B cell (primary cell): ENCODE measurements at regions not wholly inside any gene's neighbourhood (a gene's known extent, or its start where the extent isn't known, plus 50 kb on each side); places are given as distances from the start of the nearest gene placed in this dataset.

Experiments
- ATAC-seq: fragments of 200-7000 bp; cut with Tn5 transposase; one replicate; pipeline ENCODE4 v1.10.0; 2021; ENCODE audit warnings: low read depth, mild to moderate bottlenecking, moderate number of reproducible peaks, moderate library complexity
- CTCF ChIA-PET: fragments of 350-600 bp; sonication (Branson Sonifier 250); formaldehyde crosslinking; loops from one replicate; lab custom pipeline; 2021; ENCODE audit warnings: antibody characterized with exemption, inconsistent platforms; lab: Charles Lee
- POLR2A ChIA-PET: fragments of 350-600 bp; sonication (Branson Sonifier 250); formaldehyde crosslinking; loops from one replicate; lab custom pipeline; 2021; ENCODE audit warnings: antibody characterized with exemption; lab: Charles Lee
- DNase-seq: peaks from one replicate; pipeline ENCODE4 v3.0.0; 2013
- H2AFZ ChIP-seq: 2 replicates; pipeline ENCODE4 v1.6.1; 2012; ENCODE audit warnings: mild to moderate bottlenecking, low read depth, low read length; ENCODE audit not compliant: insufficient read depth, poor library complexity, severe bottlenecking
- H3K27ac ChIP-seq, 2 donors: 1 replicate in 1 of 2; 2 replicates in 1 of 2; pipeline ENCODE4 v1.5.1; 2012 to 2013; ENCODE audit warnings: low read length in 2 of 2, mild to moderate bottlenecking in 2 of 2, moderate library complexity in 1 of 2
- H3K27me3 ChIP-seq, 4 experiments: fragments of 200-600 bp in 1 of 4; sonication (generic) in 1 of 4; replicated peaks in 1 of 4; 1 replicate in 2 of 4; 2 replicates in 2 of 4; pipeline versions ENCODE4 v1.6.1 to v1.7.0; 2013 to 2016; ENCODE audit warnings: low read length in 3 of 4, mild to moderate bottlenecking in 2 of 4, mixed read lengths in 1 of 4, moderate library complexity in 1 of 4; ENCODE audit not compliant: insufficient read depth in 4 of 4, control insufficient read depth in 3 of 4; ENCODE audit errors: control extremely low read depth in 1 of 4
- H3K36me3 ChIP-seq, 2 experiments: replicated peaks in 1 of 2; 1 replicate in 1 of 2; 2 replicates in 1 of 2; pipeline versions ENCODE4 v1.6.1 to v1.7.1; 2013; ENCODE audit warnings: low read length in 1 of 2; ENCODE audit not compliant: insufficient read depth in 2 of 2, control insufficient read depth in 1 of 2; ENCODE audit errors: control extremely low read depth in 1 of 2, extremely low read depth in 1 of 2
- H3K4me1 ChIP-seq, 2 donors: fragments of 200-600 bp in 1 of 2; sonication (generic) in 1 of 2; 1 replicate in 1 of 2; 2 replicates in 1 of 2; pipeline versions ENCODE4 v1.5.1 to v1.6.1; 2013 to 2017; ENCODE audit warnings: low read length in 2 of 2; ENCODE audit not compliant: control insufficient read depth in 2 of 2, insufficient read depth in 2 of 2
- H3K4me2 ChIP-seq: replicated peaks from 2 replicates; pipeline ENCODE3; 2012; ENCODE audit warnings: mild to moderate bottlenecking, low read depth, low read length; ENCODE audit not compliant: poor library complexity, severe bottlenecking
- H3K4me3 ChIP-seq, 5 experiments: fragments of 200-600 bp in 1 of 5; sonication (generic) in 1 of 5; 1 replicate in 3 of 5; 2 replicates in 2 of 5; pipeline versions ENCODE4 v1.5.1 to v1.7.0; 2011 to 2016; ENCODE audit warnings: low read length in 4 of 5, mild to moderate bottlenecking in 4 of 5, low read depth in 2 of 5, control low read depth in 1 of 5, moderate library complexity in 1 of 5; ENCODE audit not compliant: insufficient read depth in 1 of 5; ENCODE audit errors: control extremely low read depth in 1 of 5, extremely low read depth in 1 of 5
- H3K79me2 ChIP-seq: fragments of 200-600 bp; sonication (generic); one replicate; pipeline ENCODE4 v1.6.0; 2016; ENCODE audit warnings: low read length; ENCODE audit not compliant: control insufficient read depth, insufficient read depth
- H3K9ac ChIP-seq: fragments of 200-600 bp; sonication (generic); 2 replicates; pipeline ENCODE4 v1.6.1; 2017; ENCODE audit warnings: mild to moderate bottlenecking, low read length, moderate library complexity
- H3K9me3 ChIP-seq, 3 donors: one replicate each; pipeline versions ENCODE4 v1.6.1 to v1.7.1; 2013; ENCODE audit warnings: low read length in 2 of 3; ENCODE audit not compliant: control insufficient read depth in 2 of 3, insufficient read depth in 1 of 3; ENCODE audit errors: control extremely low read depth in 1 of 3
- H4K20me1 ChIP-seq: 2 replicates; pipeline ENCODE4 v1.6.0; 2012; ENCODE audit warnings: mild to moderate bottlenecking, low read length; ENCODE audit not compliant: insufficient read depth, control insufficient read depth, poor library complexity, severe bottlenecking
- H3K27ac Mint-ChIP-seq: one replicate; pipeline ENCODE4 v1.8.0; 2021; ENCODE audit warnings: mixed read lengths
- H3K27me3 Mint-ChIP-seq: one replicate; pipeline ENCODE4 v1.8.0; 2021; ENCODE audit warnings: mixed read lengths
- H3K4me1 Mint-ChIP-seq: one replicate; pipeline ENCODE4 v1.8.0; 2021; ENCODE audit warnings: mixed read lengths
- H3K4me3 Mint-ChIP-seq: one replicate; pipeline ENCODE4 v1.8.0; 2021; ENCODE audit warnings: mixed read lengths
- H3K9me3 Mint-ChIP-seq: one replicate; pipeline ENCODE4 v1.8.0; 2022; ENCODE audit warnings: mixed read lengths; ENCODE audit not compliant: insufficient read depth
- EZH2 ChIP-seq: IDR thresholded peaks from 2 replicates; pipeline ENCODE4 v1.6.1; 2012; ENCODE audit warnings: borderline replicate concordance, low read depth, mild to moderate bottlenecking, moderate library complexity, low read length; ENCODE audit not compliant: insufficient read depth, poor library complexity, severe bottlenecking
- WGBS: methylation state at CpG from one replicate; pipeline ENCODE4 v1.1.5; 2013; ENCODE audit warnings: missing lambda C conversion rate; ENCODE audit not compliant: insufficient coverage; 5-methylcytosine and 5-hydroxymethylcytosine counted together
- intact Hi-C: fragments of 100-400 bp; cut with micrococcal nuclease; formaldehyde crosslinking; loops from one replicate; pipeline ENCODE4 v1.10.0; 2022
- TF ChIP-seq, protein P1 (sequence below): fragments of 200-600 bp; IDR thresholded peaks from one replicate; pipeline ENCODE4 v1.8.0; 2022; ENCODE audit warnings: antibody characterized with exemption, mild to moderate bottlenecking

DNA sequence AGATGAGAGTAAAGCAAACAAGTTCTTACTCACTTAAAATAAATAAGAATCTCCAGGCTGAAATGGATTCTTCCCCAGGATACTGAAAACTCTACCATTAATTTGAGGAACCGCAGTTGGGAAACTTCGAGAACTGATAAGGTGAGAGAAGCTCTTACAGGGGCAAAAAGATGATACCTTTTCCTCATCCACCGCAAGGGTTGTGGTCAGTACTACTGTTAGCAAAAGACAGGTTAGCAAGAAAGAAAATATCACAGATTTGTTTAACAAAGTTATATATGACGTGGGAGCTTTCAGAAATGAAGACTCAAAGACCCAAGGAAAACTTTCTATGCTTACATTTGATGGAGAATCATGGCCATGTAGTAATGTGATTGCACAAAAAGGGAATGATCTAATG lies 441.6 kb downstream of the PCNX1 start:
- ATAC-seq (peak; percentile 10), DNase-seq (no peak)
- Mint-ChIP-seq H3K9me3 (no peaks in the 10 kb centered on the region), H3K27ac (peak overlapping the region; percentile 39), H3K27me3 (no peaks in the 10 kb centered on the region), H3K4me3 (peak overlapping the region; percentile 64), H3K4me1 (peaks cover 85% of the 10 kb centered on the region)
- Histone ChIP-seq H3K4me2 (peak overlapping the region; percentile 14), H3K9me3 (no peaks in the 10 kb centered on the region), H4K20me1 (no peaks in the 10 kb centered on the region), H3K27ac (no peak overlapping the region), H3K4me3 (no peak overlapping the region), H3K9ac (no peak overlapping the region), H3K79me2 (peaks cover 98% of the 10 kb centered on the region), H3K36me3 (no peaks in the 10 kb centered on the region), H2AFZ (no peak overlapping the region), H3K27me3 (no peaks in the 10 kb centered on the region), H3K4me1 (peaks cover 35 to 40% of the 10 kb centered on the region in 2 donors)
- TF ChIP-seq, protein P1, sequence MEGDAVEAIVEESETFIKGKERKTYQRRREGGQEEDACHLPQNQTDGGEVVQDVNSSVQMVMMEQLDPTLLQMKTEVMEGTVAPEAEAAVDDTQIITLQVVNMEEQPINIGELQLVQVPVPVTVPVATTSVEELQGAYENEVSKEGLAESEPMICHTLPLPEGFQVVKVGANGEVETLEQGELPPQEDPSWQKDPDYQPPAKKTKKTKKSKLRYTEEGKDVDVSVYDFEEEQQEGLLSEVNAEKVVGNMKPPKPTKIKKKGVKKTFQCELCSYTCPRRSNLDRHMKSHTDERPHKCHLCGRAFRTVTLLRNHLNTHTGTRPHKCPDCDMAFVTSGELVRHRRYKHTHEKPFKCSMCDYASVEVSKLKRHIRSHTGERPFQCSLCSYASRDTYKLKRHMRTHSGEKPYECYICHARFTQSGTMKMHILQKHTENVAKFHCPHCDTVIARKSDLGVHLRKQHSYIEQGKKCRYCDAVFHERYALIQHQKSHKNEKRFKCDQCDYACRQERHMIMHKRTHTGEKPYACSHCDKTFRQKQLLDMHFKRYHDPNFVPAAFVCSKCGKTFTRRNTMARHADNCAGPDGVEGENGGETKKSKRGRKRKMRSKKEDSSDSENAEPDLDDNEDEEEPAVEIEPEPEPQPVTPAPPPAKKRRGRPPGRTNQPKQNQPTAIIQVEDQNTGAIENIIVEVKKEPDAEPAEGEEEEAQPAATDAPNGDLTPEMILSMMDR = no peak
- no peak for TF ChIP-seq EZH2
- ChIA-PET CTCF (interaction anchor here (1.0 to 1.7 kb wide), 2 partner anchors 9 to 55 kb away, joined by 3 to 8 read pairs; no protein-coding TSS in a partner anchor), POLR2A (no interaction called here)
- WGBS = 83% methylated on average over 2 of the region's 4 CpGs
- intact Hi-C loops = loop anchor here (2.0 kb wide), 1 partner anchor 16 kb away; no protein-coding TSS in a partner anchor

DNA sequence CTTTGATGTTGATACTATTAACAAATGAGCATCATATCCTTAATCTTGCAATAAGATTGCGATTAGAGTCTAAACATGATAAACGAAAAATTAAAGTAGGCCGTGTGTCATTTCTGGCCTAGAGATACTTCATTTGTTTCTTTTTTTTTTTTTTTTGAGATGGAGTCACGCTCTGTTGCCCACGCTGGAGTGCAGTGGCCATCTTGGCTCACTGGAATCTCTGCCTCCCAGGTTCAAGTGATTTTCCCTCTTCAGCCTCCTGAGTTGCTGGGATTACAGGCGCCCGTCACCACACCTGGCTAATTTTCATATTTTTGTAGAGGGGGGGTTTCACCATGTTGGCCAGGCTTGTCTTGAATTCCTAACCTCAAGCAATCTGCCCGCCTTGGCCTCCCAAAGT lies 446.9 kb downstream of the PCNX1 start:
- H3K4me1 Mint-ChIP-seq = peaks cover 80% of the 10 kb centered on the region
- peaks cover 91% of the 10 kb centered on the region for H3K79me2 ChIP-seq
- CTCF ChIA-PET = no interaction called here
- H4K20me1 ChIP-seq = no peaks in the 10 kb centered on the region
- H3K9me3 ChIP-seq = peaks cover 0 to 14% (median 3%) of the 10 kb centered on the region in 3 donors
- intact Hi-C loops = no loop called here
- ATAC-seq (no peak), DNase-seq (no peak)
- no peaks in the 10 kb centered on the region for H3K27me3 Mint-ChIP-seq
- H3K27me3 ChIP-seq = no peaks in the 10 kb centered on the region
- no peak overlapping the region for H2AFZ ChIP-seq
- H3K27ac ChIP-seq = peak overlapping the region; percentile 1 to 95
- POLR2A ChIA-PET = interaction anchor here (0.7 kb wide), 1 partner anchor 9 kb away, joined by 3 read pairs; no protein-coding TSS in a partner anchor
- H3K36me3 ChIP-seq = no peaks in the 10 kb centered on the region
- no peak overlapping the region for H3K4me2 ChIP-seq
- peaks cover 61 to 68% of the 10 kb centered on the region in 2 donors for H3K4me1 ChIP-seq
- H3K9me3 Mint-ChIP-seq = no peaks in the 10 kb centered on the region
- no peak overlapping the region for H3K4me3 Mint-ChIP-seq
- TF ChIP-seq, protein P1 = no peak
- no peak for TF ChIP-seq EZH2
- H3K4me3 ChIP-seq = no peak overlapping the region
- H3K27ac Mint-ChIP-seq = no peak overlapping the region
- no peak overlapping the region for H3K9ac ChIP-seq
- WGBS = 100% methylated on average over 2 of the region's 8 CpGs
